Activated naive CD4-positive, alpha-beta T cell treated with anti-CD3 and anti-CD28 coated beads, Interleukin-2, amount 50 U/mL, for 72 hours (primary cell): ENCODE measurements at regions not wholly inside any gene's neighbourhood (a gene's known extent, or its start where the extent isn't known, plus 50 kb on each side); places are given as distances from the start of the nearest gene placed in this dataset.

Experiments
- ATAC-seq, 2 donors: fragments of 150-1000 bp; cut with Tn5 transposase; 2 replicates each; pipeline ENCODE4 v1.10.0; 2021; ENCODE audit warnings: mild to moderate bottlenecking in 2 of 2, moderate library complexity in 2 of 2
- DNase-seq, 2 donors: peaks; one replicate each; pipeline ENCODE4 v3.0.0; 2021 to 2022; ENCODE audit warnings: low spot score in 2 of 2
- H3K27ac Mint-ChIP-seq, 2 donors: one replicate each; pipeline ENCODE4 v1.8.0; 2022; ENCODE audit warnings: mild to moderate bottlenecking in 2 of 2, mixed read lengths in 2 of 2
- H3K36me3 Mint-ChIP-seq, 2 donors: one replicate each; pipeline ENCODE4 v1.8.0; 2022; ENCODE audit warnings: mixed read lengths in 2 of 2
- H3K9me3 Mint-ChIP-seq, 2 donors: one replicate each; pipeline ENCODE4 v1.8.0; 2022; ENCODE audit warnings: mixed read lengths in 2 of 2

DNA sequence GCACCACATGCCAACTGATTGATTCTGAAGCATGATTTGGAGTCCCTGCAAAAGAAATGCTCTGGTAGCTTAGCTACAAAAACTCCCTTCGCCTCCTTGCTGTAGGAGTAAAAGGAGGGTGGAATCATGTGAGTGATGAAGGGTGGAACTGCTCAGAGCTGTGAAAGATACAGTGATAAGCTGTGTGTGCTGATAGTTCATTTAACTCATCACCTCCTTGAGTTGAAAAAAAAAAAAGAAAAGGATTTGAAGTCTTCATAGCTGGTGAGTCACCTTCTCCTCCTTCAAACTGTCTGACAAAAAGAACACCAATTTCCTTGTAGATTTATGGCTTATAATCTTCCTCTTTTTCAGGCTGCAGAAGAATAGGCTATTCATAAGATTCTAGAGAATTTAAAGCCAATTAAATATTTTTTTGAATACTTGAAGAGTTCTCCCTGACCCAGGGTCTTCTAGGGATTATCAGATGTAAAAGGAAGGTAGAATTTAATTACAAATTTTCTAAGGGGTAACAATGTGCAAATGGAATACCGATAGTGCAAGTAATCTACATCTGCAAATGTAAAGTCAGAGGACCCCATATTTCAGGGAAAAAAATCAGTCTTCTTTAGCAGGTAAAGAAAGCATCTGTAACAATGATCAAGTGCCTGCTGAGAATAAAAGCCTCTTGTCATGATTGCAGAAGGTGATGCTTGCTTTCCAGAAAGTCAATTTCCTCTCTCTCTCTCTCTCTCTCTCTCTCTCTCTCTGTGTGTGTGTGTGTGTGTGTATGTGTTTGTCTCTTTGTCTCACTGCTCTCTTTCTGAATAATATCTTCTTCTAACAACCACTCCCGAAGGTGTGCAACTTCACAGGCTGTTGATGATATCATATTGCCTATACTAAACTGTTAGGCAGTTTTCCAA lies 208.8 kb upstream of the VEGFC start:
- H3K9me3 Mint-ChIP-seq = peaks cover 5 to 8% of the 10 kb centered on the region in 2 donors
- H3K27ac Mint-ChIP-seq = no peak overlapping the region
- DNase-seq = no peak
- no peak for ATAC-seq
- no peaks in the 10 kb centered on the region for H3K36me3 Mint-ChIP-seq

DNA sequence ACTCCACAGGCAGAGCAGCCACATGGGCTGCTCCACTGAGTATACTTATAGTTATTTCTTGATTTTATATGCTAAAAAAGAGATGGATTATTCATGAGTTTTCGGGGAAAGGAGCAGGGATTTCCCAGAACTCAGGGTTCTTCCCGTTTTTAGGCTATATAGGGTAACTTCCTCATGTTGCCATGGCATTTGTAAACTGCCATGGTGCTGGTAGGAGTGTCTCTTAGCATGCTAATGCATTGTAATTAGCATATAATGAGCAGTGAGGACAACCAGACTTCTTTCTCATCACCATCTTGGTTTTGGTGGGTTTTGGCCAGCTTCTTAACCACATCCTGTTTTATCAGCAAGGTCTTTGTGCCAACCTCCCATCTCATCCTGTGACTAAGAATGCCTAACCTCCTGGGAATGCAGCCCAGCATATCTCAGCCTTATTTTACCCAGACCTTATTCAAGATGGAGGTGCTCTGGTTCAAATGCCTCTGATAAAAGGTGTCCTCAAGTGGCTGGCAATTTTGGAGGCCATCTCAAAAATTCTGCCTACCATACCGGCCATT lies 213.0 kb upstream of the VEGFC start:
- peak in 1 of 2 donors; percentile 22 for ATAC-seq
- no peaks in the 10 kb centered on the region for H3K36me3 Mint-ChIP-seq
- DNase-seq = no peak
- H3K9me3 Mint-ChIP-seq = peaks cover 9 to 12% of the 10 kb centered on the region in 2 donors
- H3K27ac Mint-ChIP-seq = no peak overlapping the region

- Mint-ChIP-seq H3K27ac (no peak overlapping the region), H3K36me3 (no peaks in the 10 kb centered on the region), H3K9me3 (peaks cover 9 to 12% of the 10 kb centered on the region in 2 donors)
- DNase-seq (no peak), ATAC-seq (no peak)
Observed at GRCh38 chr4:177006331-177006730, 213.6 kb upstream of the VEGFC start.

- Mint-ChIP-seq H3K27ac (no peak overlapping the region), H3K36me3 (peaks cover 0 to 4% of the 10 kb centered on the region in 2 donors), H3K9me3 (peaks cover 12 to 15% of the 10 kb centered on the region in 2 donors)
- DNase-seq = no peak
- ATAC-seq = no peak
Observed at GRCh38 chr4:177008071-177008835, 215.5 kb upstream of the VEGFC start.

GRCh38 chr4:177008836-177009501 lies 216.2 kb upstream of the VEGFC start:
- DNase-seq (no peak), ATAC-seq (no peak)
- peaks cover 0 to 8% of the 10 kb centered on the region in 2 donors for H3K36me3 Mint-ChIP-seq
- H3K27ac Mint-ChIP-seq = no peak overlapping the region
- peaks cover 16 to 20% of the 10 kb centered on the region in 2 donors for H3K9me3 Mint-ChIP-seq

DNA sequence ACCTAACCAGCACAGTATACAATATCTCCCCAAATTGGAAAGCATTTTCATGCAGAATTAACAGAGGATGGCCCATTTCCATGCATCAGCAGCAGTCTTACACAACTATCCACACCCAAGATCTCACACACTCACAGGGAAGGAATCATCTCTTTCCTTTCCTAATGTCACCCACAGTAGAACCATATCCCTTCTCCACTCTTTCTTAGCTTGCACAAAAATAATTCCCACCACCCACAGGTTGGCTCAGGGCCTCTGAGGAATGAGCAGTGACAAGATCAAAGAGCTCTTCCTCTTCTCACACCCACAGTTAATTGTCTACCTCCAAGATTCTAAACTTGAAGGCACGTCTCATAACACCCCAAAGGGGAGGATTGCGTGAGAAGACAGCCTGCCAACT lies 217.7 kb upstream of the VEGFC start:
- H3K36me3 Mint-ChIP-seq = peaks cover 0 to 8% of the 10 kb centered on the region in 2 donors
- peaks cover 13 to 20% of the 10 kb centered on the region in 2 donors for H3K9me3 Mint-ChIP-seq
- no peak overlapping the region for H3K27ac Mint-ChIP-seq
- ATAC-seq (no peak), DNase-seq (no peak)

- peaks cover 15 to 21% of the 10 kb centered on the region in 2 donors for H3K9me3 Mint-ChIP-seq
- no peak for ATAC-seq
- no peak overlapping the region for H3K27ac Mint-ChIP-seq
- no peak for DNase-seq
- H3K36me3 Mint-ChIP-seq = peaks cover 0 to 8% of the 10 kb centered on the region in 2 donors
Observed at GRCh38 chr4:177012918-177013545, 220.3 kb upstream of the VEGFC start.

GRCh38 chr4:177016541-177017141 lies 223.9 kb upstream of the VEGFC start:
- Mint-ChIP-seq H3K9me3 (peaks cover 31 to 38% of the 10 kb centered on the region in 2 donors), H3K36me3 (peaks cover 0 to 15% of the 10 kb centered on the region in 2 donors), H3K27ac (no peak overlapping the region)
- no peak for ATAC-seq
- no peak for DNase-seq

DNA sequence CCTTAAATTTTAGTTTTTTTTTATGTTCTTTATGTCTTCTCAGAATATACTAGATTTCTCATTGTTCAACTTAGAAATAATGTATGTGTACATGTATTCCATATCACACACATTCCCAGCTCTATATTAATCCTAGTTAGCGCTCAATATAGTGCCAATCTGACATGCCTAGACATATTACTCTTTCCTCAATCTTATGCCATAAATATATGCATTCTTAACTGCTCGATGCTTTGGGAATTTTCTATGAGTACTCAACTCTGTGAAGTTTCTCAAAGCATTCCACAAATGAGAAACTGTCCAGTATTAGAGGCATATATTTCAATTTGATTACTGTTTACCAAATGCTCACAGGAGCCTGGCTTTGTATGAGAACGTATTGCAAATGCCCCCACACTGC lies 231.2 kb upstream of the VEGFC start:
- Mint-ChIP-seq H3K27ac (no peak overlapping the region), H3K9me3 (peaks cover 19 to 29% of the 10 kb centered on the region in 2 donors), H3K36me3 (peaks cover 0 to 7% of the 10 kb centered on the region in 2 donors)
- no peak for ATAC-seq
- no peak for DNase-seq

- ATAC-seq (no peak), DNase-seq (no peak)
- H3K36me3 Mint-ChIP-seq = no peaks in the 10 kb centered on the region
- H3K9me3 Mint-ChIP-seq = peaks cover 0 to 8% of the 10 kb centered on the region in 2 donors
- H3K27ac Mint-ChIP-seq = no peak overlapping the region
Observed at GRCh38 chr4:177032341-177032740, 239.6 kb upstream of the VEGFC start.

DNA sequence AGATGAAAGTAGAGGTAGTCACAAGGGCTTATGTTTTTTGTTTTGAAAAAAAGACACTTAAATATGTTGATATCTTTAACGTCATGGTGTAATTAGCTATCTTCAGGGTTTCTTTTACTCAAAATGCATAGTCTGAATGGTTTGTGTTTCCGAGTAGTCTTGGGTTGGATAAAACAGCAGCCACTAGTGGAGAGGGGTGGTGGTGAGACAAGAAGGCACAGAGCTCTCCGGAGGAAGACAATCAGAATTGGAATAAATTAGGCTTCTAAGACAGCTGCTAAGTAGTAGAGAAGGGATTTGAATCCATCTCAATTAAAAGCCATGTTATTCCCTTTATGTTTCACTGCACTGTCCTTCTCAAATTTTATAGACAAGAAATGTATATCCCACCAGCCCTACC lies 240.4 kb upstream of the VEGFC start:
- Mint-ChIP-seq H3K36me3 (no peaks in the 10 kb centered on the region), H3K9me3 (no peaks in the 10 kb centered on the region), H3K27ac (no peak overlapping the region)
- DNase-seq (no peak), ATAC-seq (no peak)

DNA sequence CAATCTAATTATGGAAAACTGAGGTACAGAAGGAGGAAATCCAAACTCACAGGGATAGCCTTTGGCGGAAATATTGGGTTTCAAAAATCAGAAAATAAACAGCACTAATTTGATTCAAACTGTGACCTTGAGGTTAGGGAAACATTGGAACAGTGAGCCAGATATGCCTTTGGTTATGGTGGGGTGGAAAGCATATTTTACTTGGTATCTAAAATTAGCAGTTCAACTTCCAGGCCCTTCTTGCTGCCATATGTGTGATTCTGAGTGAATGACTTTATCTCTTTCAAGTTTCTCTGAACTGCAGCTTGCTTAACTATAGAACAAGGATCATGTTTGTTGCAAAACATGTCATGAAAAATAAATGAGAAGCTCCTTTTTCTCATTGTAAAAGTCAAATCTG lies 240.9 kb upstream of the VEGFC start:
- no peaks in the 10 kb centered on the region for H3K36me3 Mint-ChIP-seq
- no peaks in the 10 kb centered on the region for H3K9me3 Mint-ChIP-seq
- no peak overlapping the region for H3K27ac Mint-ChIP-seq
- ATAC-seq (no peak), DNase-seq (no peak)

GRCh38 chr4:177041356-177041755 lies 248.6 kb upstream of the VEGFC start:
- no peak overlapping the region for H3K27ac Mint-ChIP-seq
- no peaks in the 10 kb centered on the region for H3K9me3 Mint-ChIP-seq
- DNase-seq (no peak), ATAC-seq (no peak)
- H3K36me3 Mint-ChIP-seq = no peaks in the 10 kb centered on the region

DNA sequence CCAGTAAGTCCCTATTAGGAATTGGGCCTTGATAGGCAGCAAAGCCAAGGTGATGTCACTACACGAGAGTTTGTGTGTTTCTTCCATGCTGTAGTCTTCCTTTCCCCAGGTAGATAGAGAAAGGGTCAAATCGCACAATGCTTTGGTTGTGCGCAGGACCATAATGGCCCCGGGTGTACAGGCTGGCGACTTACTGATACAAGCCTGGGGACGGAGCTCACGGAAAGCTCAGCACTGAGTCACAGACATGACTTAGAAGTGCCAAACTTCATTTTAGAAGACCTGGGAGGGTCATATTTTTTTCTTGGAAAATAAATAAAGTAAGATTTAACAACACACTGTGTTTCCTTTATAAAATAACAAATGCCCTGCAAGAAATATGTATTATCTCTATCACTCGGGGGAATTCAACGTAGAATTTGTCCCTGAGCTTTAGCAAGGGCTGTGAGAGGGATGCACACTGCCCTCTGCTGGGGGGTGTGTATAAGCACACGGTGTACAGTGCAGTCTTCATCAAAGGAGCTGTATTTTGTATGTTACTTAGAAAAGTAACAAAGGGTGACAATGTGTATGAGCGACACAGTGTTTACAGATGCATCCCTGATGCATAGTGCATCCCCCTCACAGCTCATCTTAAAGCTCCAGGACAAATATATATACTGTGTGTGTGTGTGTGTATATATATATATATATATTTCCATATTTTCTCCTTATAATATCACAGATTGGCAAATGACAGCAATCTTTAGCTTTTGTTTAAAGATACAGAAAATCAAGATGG lies 254.5 kb upstream of the VEGFC start:
- Mint-ChIP-seq H3K27ac (no peak overlapping the region), H3K9me3 (no peaks in the 10 kb centered on the region)
- ATAC-seq = peak; percentile 66 to 85

GRCh38 chr4:177047851-177048174 lies 255.1 kb upstream of the VEGFC start:
- ATAC-seq = no peak
- Mint-ChIP-seq H3K36me3 (no peaks in the 10 kb centered on the region), H3K27ac (no peak overlapping the region), H3K9me3 (no peaks in the 10 kb centered on the region)
- no peak for DNase-seq

More for the DNA sequence above, 254.5 kb upstream of the VEGFC start:
- H3K36me3 Mint-ChIP-seq = no peaks in the 10 kb centered on the region
- DNase-seq = peak in 1 of 2 donors; percentile 62
